GM12873 (cell line): ENCODE measurements at regions not wholly inside any gene's neighbourhood (a gene's known extent, or its start where the extent isn't known, plus 50 kb on each side); places are given as distances from the start of the nearest gene placed in this dataset.

Experiments
- TF ChIP-seq, protein P1 (sequence below): IDR thresholded peaks from 2 replicates; pipeline ENCODE4 v1.5.1; 2012; ENCODE audit warnings: low read depth, mild to moderate bottlenecking, moderate library complexity, low read length, control low read depth; ENCODE audit not compliant: insufficient read depth; ENCODE audit errors: missing control alignments

DNA sequence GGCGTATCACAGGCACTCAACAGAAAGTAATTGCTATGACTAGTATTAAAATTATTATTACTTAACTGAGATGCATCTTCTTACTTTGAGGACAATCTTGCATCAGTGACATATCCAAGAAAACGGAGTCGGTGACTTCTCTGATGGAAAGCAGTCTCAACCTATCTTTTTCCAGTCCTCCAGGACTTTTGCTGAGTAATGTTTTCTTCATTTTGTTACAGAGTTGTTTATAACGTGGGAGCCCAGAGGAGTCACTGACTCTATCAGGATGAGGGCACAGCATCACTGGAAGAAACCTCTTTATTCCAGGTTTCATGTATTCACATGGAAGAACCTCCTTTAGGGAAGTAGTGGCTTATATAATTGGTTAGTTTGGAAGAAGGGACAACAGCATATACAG lies 51.5 kb upstream of the MELK start:
- TF ChIP-seq, protein P1, sequence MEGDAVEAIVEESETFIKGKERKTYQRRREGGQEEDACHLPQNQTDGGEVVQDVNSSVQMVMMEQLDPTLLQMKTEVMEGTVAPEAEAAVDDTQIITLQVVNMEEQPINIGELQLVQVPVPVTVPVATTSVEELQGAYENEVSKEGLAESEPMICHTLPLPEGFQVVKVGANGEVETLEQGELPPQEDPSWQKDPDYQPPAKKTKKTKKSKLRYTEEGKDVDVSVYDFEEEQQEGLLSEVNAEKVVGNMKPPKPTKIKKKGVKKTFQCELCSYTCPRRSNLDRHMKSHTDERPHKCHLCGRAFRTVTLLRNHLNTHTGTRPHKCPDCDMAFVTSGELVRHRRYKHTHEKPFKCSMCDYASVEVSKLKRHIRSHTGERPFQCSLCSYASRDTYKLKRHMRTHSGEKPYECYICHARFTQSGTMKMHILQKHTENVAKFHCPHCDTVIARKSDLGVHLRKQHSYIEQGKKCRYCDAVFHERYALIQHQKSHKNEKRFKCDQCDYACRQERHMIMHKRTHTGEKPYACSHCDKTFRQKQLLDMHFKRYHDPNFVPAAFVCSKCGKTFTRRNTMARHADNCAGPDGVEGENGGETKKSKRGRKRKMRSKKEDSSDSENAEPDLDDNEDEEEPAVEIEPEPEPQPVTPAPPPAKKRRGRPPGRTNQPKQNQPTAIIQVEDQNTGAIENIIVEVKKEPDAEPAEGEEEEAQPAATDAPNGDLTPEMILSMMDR: no peak

DNA sequence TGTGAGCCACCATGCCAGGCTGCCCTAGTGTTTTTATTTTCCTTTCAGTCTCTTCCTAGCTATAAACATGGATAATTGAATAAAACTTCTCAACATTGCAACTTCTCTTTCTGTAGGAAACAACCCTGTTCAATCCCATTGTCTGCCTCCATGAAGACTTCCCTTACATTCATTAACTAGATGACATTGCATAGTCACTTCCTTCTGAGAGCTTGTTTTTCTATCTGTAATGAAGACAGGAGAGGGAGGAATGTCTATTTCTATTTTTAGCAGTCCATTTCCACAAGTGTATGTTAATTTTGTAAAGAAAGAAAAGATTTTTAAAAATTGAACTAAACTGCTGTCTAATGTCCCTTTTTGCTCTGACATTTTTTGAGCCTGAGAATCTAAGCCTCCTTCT lies 55.6 kb upstream of the MELK start:
- TF ChIP-seq, protein P1: no peak

DNA sequence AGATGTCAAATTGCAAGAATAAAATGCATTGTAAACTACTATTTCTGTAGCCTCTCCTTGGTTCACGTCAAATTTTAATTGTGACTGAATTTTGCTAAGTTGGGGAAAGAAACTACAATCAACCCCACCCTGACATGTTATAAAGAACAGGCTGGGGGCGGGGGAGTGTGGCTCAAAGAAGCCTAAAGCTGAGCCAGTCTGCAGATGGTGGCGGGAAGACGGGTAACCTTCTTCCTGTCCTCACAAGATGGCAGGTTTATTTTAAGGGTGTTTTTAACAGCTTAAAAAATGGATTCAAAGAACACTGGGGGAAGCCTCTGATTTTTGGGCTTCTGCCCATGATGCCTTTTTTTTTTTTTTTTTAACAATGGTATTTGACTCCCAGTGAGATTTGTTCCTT lies 68.5 kb upstream of the MELK start:
- TF ChIP-seq, protein P1: no peak

DNA sequence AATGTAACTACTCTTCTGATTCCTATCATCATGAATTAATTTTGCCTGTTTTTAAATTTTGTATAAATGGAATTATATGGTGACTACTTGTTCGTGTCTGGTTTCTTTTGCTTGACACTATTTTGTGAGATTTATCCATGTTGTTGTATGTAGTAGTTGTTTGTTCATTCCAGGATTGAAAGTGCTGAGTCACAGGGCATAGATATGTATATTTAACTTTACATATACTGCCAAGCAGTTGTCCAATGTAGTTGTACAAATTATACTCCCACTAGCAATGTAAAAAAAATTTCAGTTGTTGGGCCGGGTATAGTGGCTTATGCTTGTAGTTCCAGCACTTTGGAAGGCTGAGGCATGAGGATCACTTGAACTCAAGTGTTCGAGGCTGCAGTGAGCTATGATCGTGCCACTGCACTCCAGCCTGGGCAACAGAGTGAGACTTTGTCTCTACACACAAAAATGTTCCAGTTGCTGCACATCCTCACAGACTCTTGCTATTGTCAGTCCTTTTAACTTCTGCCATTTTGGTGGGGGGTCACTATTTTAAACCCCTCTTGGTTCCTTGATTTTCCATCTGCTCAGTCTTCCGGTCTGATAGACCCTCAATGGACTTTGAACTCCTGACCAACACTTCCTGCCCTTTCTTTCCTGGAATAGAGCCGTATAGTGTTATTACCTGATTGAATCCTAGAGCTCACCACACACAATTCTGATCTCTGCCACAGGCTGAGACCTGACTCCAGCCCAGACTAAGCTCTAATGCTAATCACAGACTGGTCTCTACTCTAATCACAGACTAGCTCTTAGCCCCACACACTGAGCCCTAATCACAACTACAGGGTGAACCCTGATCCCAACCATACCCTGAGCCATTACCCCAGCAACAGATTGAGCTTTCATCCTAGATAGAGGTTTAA lies 69.3 kb upstream of the MELK start:
- TF ChIP-seq, protein P1: no peak

DNA sequence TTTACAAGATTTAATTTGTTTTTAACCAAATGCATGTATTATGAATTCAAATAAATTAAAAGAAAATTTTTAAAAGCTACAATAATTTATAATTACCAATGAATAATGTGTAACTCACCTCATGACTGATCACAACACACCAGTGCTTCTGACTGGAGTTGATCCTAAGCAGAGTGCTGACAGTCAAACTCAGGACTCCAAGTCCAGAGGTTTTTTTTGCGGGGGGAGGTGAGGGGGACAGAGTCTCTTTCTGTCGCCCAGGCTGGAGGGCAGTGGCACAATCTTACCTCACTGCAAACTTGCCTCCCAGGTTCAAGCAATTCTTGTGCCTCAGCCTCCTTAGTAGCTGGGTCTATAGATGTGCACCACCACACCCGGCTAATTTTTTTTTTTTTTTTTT lies 71.0 kb upstream of the MELK start:
- TF ChIP-seq, protein P1: no peak

DNA sequence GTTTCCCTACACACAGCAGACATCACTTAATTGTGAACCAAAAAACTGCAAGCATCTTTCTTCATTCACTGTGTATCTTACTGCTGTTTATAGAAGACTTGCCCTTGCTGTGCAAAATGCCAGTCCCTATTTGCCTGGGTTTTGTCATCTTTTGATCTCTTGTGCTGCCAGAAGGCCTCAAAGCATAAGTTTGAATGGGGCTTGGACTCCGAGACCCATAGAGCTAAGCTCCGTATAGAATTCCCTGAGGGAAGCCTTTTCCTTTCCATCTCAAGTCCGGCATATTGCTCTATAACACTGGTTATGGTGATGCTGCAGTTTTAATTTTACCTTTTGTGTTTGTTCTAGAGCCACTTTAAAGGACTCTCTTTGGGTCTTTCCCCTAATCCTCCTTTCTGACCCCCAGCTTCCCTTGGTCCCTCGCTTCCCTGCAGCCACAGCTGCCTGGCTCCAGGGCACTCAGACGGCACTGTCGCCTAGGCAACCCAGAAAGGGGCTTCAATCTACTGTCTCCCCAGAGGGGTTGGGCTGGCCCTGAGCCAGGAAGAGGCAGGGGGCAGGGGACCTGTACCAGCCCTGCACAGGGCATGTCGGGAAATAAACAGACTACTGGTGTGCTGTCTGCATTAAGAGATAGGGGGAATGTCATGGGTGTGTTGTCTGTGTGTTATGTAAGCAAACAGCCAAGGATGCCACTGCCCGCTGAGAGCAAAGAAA lies 73.4 kb upstream of the MELK start:
- TF ChIP-seq, protein P1: no peak

DNA sequence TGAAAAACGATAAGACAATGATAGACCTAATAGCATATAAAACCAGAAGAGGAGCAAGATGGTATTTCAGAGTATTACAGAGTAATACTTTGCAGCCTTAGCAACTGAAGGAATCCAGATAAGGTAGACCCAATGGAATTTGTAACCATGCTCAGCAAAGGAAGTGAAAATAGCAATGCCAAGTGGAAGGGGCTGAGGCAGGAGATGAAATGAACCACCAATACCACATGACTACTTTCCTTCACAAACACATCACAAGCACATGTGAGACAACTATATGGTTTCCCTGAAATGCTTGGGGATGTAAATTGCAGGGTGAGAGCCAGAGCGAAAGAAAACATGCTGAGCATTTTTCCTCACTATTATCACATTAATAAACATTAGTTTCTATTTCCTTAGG lies 79.8 kb upstream of the MELK start:
- TF ChIP-seq, protein P1: no peak
